ENCODE measurements at regions not wholly inside any gene's neighbourhood (a gene's known extent, or its start where the extent isn't known, plus 50 kb on each side); places are given as distances from the start of the nearest gene placed in this dataset.

DNA sequence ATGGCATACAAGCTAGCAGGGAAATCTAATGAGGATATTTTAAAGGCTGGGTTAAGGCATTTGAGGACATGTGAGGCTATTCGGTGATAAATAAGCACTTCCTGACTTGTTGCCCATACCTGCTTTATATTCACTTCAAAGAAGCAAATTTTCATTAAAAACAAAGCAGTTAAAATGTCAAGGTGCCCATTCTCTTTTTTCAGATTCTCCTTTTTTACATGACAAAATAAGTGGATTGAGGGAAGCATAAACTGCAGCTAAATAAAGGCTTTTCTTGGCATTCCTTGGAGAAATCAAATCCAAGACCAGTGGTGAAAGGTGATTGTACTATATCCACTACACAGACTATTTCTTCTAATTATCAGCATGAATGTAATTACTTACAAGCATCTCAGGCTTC, 166.9 kb downstream of the PTCSC3 start:
- no peak for TF ChIP-seq CBX5 (IDR thresholded peaks at IDR 0.05; ENCODE audit: borderline replicate concordance, low read depth)
- no peak for TF ChIP-seq ZFX (CRISPR knock-in tag; IDR thresholded peaks at IDR 0.05)
- TF ChIP-seq RBBP5 (IDR thresholded peaks at IDR 0.05; ENCODE audit: borderline replicate concordance, insufficient read depth, low read length, poor library complexity, severe bottlenecking) = no peak
- no peak for TF ChIP-seq SREBF2 (CRISPR knock-in tag; IDR thresholded peaks at IDR 0.05)
- TF ChIP-seq SRSF3 (IDR thresholded peaks at IDR 0.05; ENCODE audit: insufficient read depth, low read length) = no peak

Measured in K562 (cell line).